Activated naive CD4-positive, alpha-beta T cell treated with anti-CD3 and anti-CD28 coated beads for 36 hours (primary cell): ENCODE measurements at regions not wholly inside any gene's neighbourhood (a gene's known extent, or its start where the extent isn't known, plus 50 kb on each side); places are given as distances from the start of the nearest gene placed in this dataset.

Experiments used
- CTCF ChIA-PET: fragments of 350-600 bp; sonication (Branson Sonifier 250); formaldehyde crosslinking; loops from one replicate; lab custom pipeline; 2021; ENCODE audit warnings: antibody characterized with exemption; lab: Charles Lee
- DNase-seq: peaks from one replicate; pipeline ENCODE4 v3.0.0-alpha.2; 2020
- H3K27ac Mint-ChIP-seq: one replicate; pipeline ENCODE4 v1.8.0; 2021; ENCODE audit warnings: mild to moderate bottlenecking, mixed read lengths
- H3K27me3 Mint-ChIP-seq: one replicate; pipeline ENCODE4 v1.8.0; 2021; ENCODE audit warnings: low read depth, mixed read lengths
- H3K36me3 Mint-ChIP-seq: one replicate; pipeline ENCODE4 v1.8.0; 2021; ENCODE audit warnings: low read depth, mixed read lengths
- H3K4me1 Mint-ChIP-seq: one replicate; pipeline ENCODE4 v1.8.0; 2021; ENCODE audit warnings: low read depth, mixed read lengths
- H3K4me3 Mint-ChIP-seq: one replicate; pipeline ENCODE4 v1.8.0; 2021; ENCODE audit warnings: mild to moderate bottlenecking, moderate library complexity, mixed read lengths
- H3K9me3 Mint-ChIP-seq: one replicate; pipeline ENCODE4 v1.8.0; 2021; ENCODE audit warnings: mixed read lengths
- intact Hi-C: fragments of 100-400 bp; cut with micrococcal nuclease; formaldehyde crosslinking; loops from one replicate; pipeline ENCODE4 v1.15.1; 2023

- Mint-ChIP-seq H3K27me3 (no peaks in the 10 kb centered on the region), H3K4me3 (no peak overlapping the region), H3K36me3 (no peaks in the 10 kb centered on the region), H3K4me1 (peaks cover 4% of the 10 kb centered on the region), H3K27ac (no peak overlapping the region), H3K9me3 (peaks cover 1% of the 10 kb centered on the region)
- intact Hi-C loops = no loop called here
- DNase-seq = no peak
- CTCF ChIA-PET = no interaction called here
These were observed 82.5 kb downstream of the OAT start for GRCh38 chr10:124336186-124336585.

- intact Hi-C loops = no loop called here
These were observed 84.8 kb downstream of the OAT start for GRCh38 chr10:124333931-124334330.

GRCh38 chr10:124332426-124332825 is 86.3 kb downstream of the OAT start:
- Mint-ChIP-seq H3K4me3 (no peak overlapping the region), H3K27me3 (no peaks in the 10 kb centered on the region), H3K27ac (no peak overlapping the region), H3K9me3 (peaks cover 1% of the 10 kb centered on the region), H3K36me3 (no peaks in the 10 kb centered on the region), H3K4me1 (no peaks in the 10 kb centered on the region)
- no peak for DNase-seq
- CTCF ChIA-PET = no interaction called here
- intact Hi-C loops = no loop called here

More at GRCh38 chr10:124333931-124334330, 84.8 kb downstream of the OAT start:
- Mint-ChIP-seq H3K4me3 (no peak overlapping the region), H3K27ac (no peak overlapping the region), H3K4me1 (no peaks in the 10 kb centered on the region), H3K36me3 (no peaks in the 10 kb centered on the region), H3K27me3 (no peaks in the 10 kb centered on the region), H3K9me3 (peaks cover 1% of the 10 kb centered on the region)
- CTCF ChIA-PET = no interaction called here
- no peak for DNase-seq

- Mint-ChIP-seq H3K36me3 (no peaks in the 10 kb centered on the region), H3K4me3 (no peak overlapping the region), H3K27me3 (no peaks in the 10 kb centered on the region), H3K4me1 (no peaks in the 10 kb centered on the region), H3K27ac (no peak overlapping the region), H3K9me3 (peaks cover 1% of the 10 kb centered on the region)
- DNase-seq = no peak
- intact Hi-C loops = no loop called here
- CTCF ChIA-PET = interaction anchor here (1.2 kb wide), 1 partner anchor 56 kb away, joined by 4 read pairs; no protein-coding TSS in a partner anchor
These were observed 88.8 kb downstream of the OAT start for GRCh38 chr10:124329941-124330340.

GRCh38 chr10:124329362-124329761 is 89.4 kb downstream of the OAT start:
- no peaks in the 10 kb centered on the region for H3K36me3 Mint-ChIP-seq
- H3K9me3 Mint-ChIP-seq = peaks cover 1% of the 10 kb centered on the region
- no peak overlapping the region for H3K4me3 Mint-ChIP-seq
- CTCF ChIA-PET = interaction anchor here (1.2 kb wide), 1 partner anchor 55 kb away, joined by 4 read pairs; no protein-coding TSS in a partner anchor
- H3K27ac Mint-ChIP-seq = no peak overlapping the region
- intact Hi-C loops = no loop called here
- no peak for DNase-seq
- H3K27me3 Mint-ChIP-seq = no peaks in the 10 kb centered on the region
- no peaks in the 10 kb centered on the region for H3K4me1 Mint-ChIP-seq

DNA sequence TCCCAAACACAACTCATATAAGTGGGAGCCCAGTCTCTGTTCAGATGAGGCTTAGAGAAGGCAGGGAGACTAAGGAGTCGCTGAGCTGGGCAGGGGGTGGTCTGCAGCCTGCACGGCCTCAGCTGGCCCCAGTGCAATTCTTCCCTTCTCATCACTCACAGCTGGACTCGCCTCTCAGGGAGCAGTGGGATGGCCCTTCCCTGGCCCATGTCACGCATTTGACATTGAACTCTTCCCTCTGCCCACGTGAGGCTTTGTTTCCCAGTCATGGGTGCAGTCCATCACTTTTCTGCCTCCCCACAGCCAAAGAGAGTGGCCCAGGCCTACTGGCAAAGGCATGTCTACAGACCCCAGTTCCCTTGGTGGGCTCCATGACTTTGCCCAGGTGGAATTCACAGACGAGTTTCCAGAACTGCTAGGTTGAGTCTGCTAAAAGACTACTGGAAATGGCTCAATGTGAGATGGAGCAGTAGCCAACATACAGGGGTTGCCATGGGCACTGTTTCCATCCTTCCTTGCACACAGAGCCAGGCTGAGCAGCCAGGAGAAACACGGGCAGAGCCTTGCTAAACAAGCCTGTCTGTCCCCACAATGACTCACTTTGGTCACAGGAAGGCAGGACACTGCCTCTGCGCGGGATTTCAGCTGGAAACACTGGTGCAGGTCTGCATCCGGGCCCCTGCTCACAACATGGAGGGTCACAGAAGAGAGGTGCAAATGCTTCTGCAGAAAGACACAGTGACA is 90.1 kb downstream of the OAT start:
- H3K4me1 Mint-ChIP-seq = no peaks in the 10 kb centered on the region
- no peaks in the 10 kb centered on the region for H3K36me3 Mint-ChIP-seq
- intact Hi-C loops = no loop called here
- H3K4me3 Mint-ChIP-seq = no peak overlapping the region
- H3K27me3 Mint-ChIP-seq = no peaks in the 10 kb centered on the region
- no peak overlapping the region for H3K27ac Mint-ChIP-seq
- no peak for DNase-seq
- CTCF ChIA-PET = interaction anchor here (1.1 to 1.2 kb wide), 2 partner anchors 54 to 64 kb away, joined by 3 to 4 read pairs; no protein-coding TSS in a partner anchor
- H3K9me3 Mint-ChIP-seq = peaks cover 1% of the 10 kb centered on the region

GRCh38 chr10:124325998-124326636 is 92.6 kb downstream of the OAT start:
- CTCF ChIA-PET = interaction anchor here (1.0 kb wide), 1 partner anchor 63 kb away, joined by 3 read pairs; no protein-coding TSS in a partner anchor
- Mint-ChIP-seq H3K4me3 (no peak overlapping the region), H3K27ac (no peak overlapping the region)

GRCh38 chr10:124325633-124325914 is 93.1 kb downstream of the OAT start:
- intact Hi-C loops = no loop called here
- H3K27ac Mint-ChIP-seq = no peak overlapping the region
- no peaks in the 10 kb centered on the region for H3K4me1 Mint-ChIP-seq
- DNase-seq = no peak
- no peak overlapping the region for H3K4me3 Mint-ChIP-seq
- no peaks in the 10 kb centered on the region for H3K36me3 Mint-ChIP-seq
- H3K9me3 Mint-ChIP-seq = no peaks in the 10 kb centered on the region
- H3K27me3 Mint-ChIP-seq = no peaks in the 10 kb centered on the region
- CTCF ChIA-PET = interaction anchor here (1.0 kb wide), 1 partner anchor 63 kb away, joined by 3 read pairs; no protein-coding TSS in a partner anchor

More at GRCh38 chr10:124325998-124326636, 92.6 kb downstream of the OAT start:
- Mint-ChIP-seq H3K27me3 (no peaks in the 10 kb centered on the region), H3K36me3 (no peaks in the 10 kb centered on the region), H3K4me1 (no peaks in the 10 kb centered on the region), H3K9me3 (no peaks in the 10 kb centered on the region)
- intact Hi-C loops = no loop called here
- DNase-seq = no peak

DNA sequence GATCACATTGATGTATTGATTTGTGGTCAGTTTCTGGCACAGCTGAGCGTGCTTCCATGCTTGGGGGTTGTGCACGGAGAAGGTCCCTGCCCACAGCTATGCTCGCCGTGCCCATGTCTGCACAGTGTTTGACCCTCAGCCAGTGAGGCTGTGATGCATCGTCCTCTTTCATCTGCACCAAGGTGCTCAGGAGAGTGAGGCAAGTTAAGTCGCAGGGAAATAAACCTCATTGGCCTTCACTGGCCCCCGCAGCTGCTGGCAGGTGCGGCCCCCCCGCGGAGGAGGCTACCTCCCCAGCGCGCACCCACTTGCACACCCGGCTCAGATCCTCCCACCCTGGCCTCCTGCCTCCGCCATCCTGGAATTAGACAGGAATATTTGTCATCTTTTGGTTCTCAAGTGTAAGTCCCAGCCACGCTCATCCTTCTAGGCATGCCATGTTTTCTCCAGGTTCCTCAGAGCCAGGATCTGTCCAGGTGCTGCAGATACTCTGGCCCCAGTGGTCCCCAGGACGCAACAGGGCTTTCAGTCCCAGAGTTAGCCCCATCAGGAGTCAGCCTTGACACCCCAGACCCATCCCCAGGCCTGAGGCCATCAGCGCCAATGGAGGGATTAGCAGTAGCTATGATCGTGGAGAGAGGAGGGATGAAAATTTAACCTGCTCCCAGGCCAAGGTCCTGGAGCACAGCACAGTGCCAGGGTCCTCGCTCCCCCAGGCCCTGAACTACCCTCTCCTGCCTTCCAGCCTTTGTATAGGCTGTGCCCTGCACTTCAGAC is 93.7 kb downstream of the OAT start:
- Mint-ChIP-seq H3K4me3 (no peak overlapping the region), H3K9me3 (no peaks in the 10 kb centered on the region), H3K36me3 (no peaks in the 10 kb centered on the region), H3K27me3 (no peaks in the 10 kb centered on the region), H3K4me1 (no peaks in the 10 kb centered on the region), H3K27ac (no peak overlapping the region)
- CTCF ChIA-PET = no interaction called here
- intact Hi-C loops = no loop called here
- DNase-seq = no peak

GRCh38 chr10:124324451-124324850 is 94.3 kb downstream of the OAT start:
- no peaks in the 10 kb centered on the region for H3K36me3 Mint-ChIP-seq
- no peak overlapping the region for H3K27ac Mint-ChIP-seq
- H3K27me3 Mint-ChIP-seq = no peaks in the 10 kb centered on the region
- H3K4me1 Mint-ChIP-seq = no peaks in the 10 kb centered on the region
- intact Hi-C loops = no loop called here
- no peaks in the 10 kb centered on the region for H3K9me3 Mint-ChIP-seq
- CTCF ChIA-PET = no interaction called here
- no peak for DNase-seq
- no peak overlapping the region for H3K4me3 Mint-ChIP-seq

- H3K27me3 Mint-ChIP-seq = no peaks in the 10 kb centered on the region
- H3K36me3 Mint-ChIP-seq = no peaks in the 10 kb centered on the region
- no peaks in the 10 kb centered on the region for H3K9me3 Mint-ChIP-seq
- CTCF ChIA-PET = no interaction called here
- DNase-seq = no peak
- H3K27ac Mint-ChIP-seq = no peak overlapping the region
- intact Hi-C loops = no loop called here
- no peak overlapping the region for H3K4me3 Mint-ChIP-seq
- no peaks in the 10 kb centered on the region for H3K4me1 Mint-ChIP-seq
These were observed 94.9 kb downstream of the OAT start for GRCh38 chr10:124323806-124324205.

DNA sequence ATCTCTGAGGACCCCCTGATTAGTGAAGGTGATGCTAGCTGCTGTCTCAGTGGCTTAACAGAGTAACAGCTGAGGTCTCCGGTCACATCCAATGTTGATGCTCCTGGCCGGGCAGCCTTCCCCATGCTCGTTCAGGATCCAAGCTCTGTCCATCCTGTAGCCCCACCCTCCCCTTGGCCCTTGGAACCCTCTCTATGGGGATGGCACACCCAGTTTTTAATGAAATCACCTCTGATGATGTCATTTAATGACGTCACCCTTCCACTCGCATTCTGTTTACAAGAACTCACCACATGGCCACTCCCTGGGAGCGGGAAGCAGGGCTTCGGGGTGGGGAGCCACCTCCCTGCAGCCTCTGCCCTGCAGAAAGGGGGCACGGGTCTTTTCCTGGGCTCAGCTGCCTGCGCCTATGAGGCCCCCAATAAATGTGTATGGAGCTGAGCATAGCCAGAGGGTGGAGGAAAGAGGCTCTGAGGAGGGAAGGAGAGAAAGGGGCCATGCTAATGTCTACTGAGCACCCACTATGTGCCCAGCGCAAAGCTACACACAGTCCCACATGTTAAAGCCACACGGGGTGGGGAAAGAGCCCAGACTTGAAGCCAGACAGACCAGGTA is 95.5 kb downstream of the OAT start:
- Mint-ChIP-seq H3K36me3 (no peaks in the 10 kb centered on the region), H3K27me3 (no peaks in the 10 kb centered on the region), H3K27ac (no peak overlapping the region), H3K4me1 (no peaks in the 10 kb centered on the region), H3K9me3 (no peaks in the 10 kb centered on the region), H3K4me3 (no peak overlapping the region)
- DNase-seq = no peak
- CTCF ChIA-PET = no interaction called here
- intact Hi-C loops = no loop called here
